ENCODE measurements at regions not wholly inside any gene's neighbourhood (a gene's known extent, or its start where the extent isn't known, plus 50 kb on each side); places are given as distances from the start of the nearest gene placed in this dataset.

GRCh38 chr9:119002491-119002890, 366.7 kb downstream of the BRINP1 start:
- TF ChIP-seq CTCF (IDR thresholded peaks at IDR 0.05) = no peak
- TF ChIP-seq POLR2AphosphoS5 (IDR thresholded peaks at IDR 0.05) = no peak
- no peak for TF ChIP-seq POLR2A (IDR thresholded peaks at IDR 0.05)
